ENCODE measurements at regions not wholly inside any gene's neighbourhood (a gene's known extent, or its start where the extent isn't known, plus 50 kb on each side); places are given as distances from the start of the nearest gene placed in this dataset.
"Not testable (repeated sequence)": the region's sequence is repeated elsewhere in the genome, so short reads cannot be mapped to it uniquely, and the experiment has no call there.

GRCh38 chr9:74056023-74056422 is 441.1 kb upstream of the RORB start:
- no peak overlapping the region for H3K4me3 ChIP-seq
- no peaks in the 10 kb centered on the region for H3K36me3 ChIP-seq (ENCODE audit: insufficient read depth in 1 of 2, low read depth in 1 of 2)
- H3K27me3 ChIP-seq (ENCODE audit: insufficient read depth in 3 of 3, low read length in 2 of 3): no peaks in the 10 kb centered on the region
- H3K27ac ChIP-seq: no peak overlapping the region
- DNase-seq: no peak
- 53 to 55% (median 53%) methylated on average over 2 of the region's 2 CpGs for WGBS, 3 donors
- H3K9me3 ChIP-seq: peaks cover 7% of the 10 kb centered on the region
- no peaks in the 10 kb centered on the region for H3K4me1 ChIP-seq
- no peak for TF ChIP-seq CTCF (IDR thresholded peaks at IDR 0.05)
- no peak for ATAC-seq
- intact Hi-C loops (cut with DNase I): no loop called here

- H3K4me1 ChIP-seq; intact Hi-C loops (cut with DNase I); DNase-seq; H3K9me3 ChIP-seq; H3K27me3 ChIP-seq (ENCODE audit: insufficient read depth in 3 of 3, low read length in 2 of 3); H3K4me3 ChIP-seq; H3K36me3 ChIP-seq (ENCODE audit: insufficient read depth in 1 of 2, low read depth in 1 of 2); ATAC-seq; H3K27ac ChIP-seq: not testable (repeated sequence)
Measured at GRCh38 chr9:74057051-74057450, 440.1 kb upstream of the RORB start.

- H3K4me3 ChIP-seq: no peak overlapping the region
- H3K36me3 ChIP-seq (ENCODE audit: insufficient read depth in 1 of 2, low read depth in 1 of 2): no peaks in the 10 kb centered on the region
- no peak for ATAC-seq
- no peak for DNase-seq
- H3K9me3 ChIP-seq: no peaks in the 10 kb centered on the region
- no peaks in the 10 kb centered on the region for H3K27me3 ChIP-seq (ENCODE audit: insufficient read depth in 3 of 3, low read length in 2 of 3)
- intact Hi-C loops (cut with DNase I): no loop called here
- no peaks in the 10 kb centered on the region for H3K4me1 ChIP-seq
- TF ChIP-seq CTCF (IDR thresholded peaks at IDR 0.05): no peak
- H3K27ac ChIP-seq: no peak overlapping the region
- WGBS, 3 donors: 46 to 68% (median 64%) methylated on average over 2 of the region's 2 CpGs
Measured at GRCh38 chr9:74064702-74065101, 432.4 kb upstream of the RORB start.

- no peak overlapping the region for H3K27ac ChIP-seq
- 72 to 77% (median 72%) methylated on average over 2 of the region's 2 CpGs for WGBS, 3 donors
- no peak for TF ChIP-seq CTCF (IDR thresholded peaks at IDR 0.05)
- DNase-seq (no peak), ATAC-seq (no peak)
- H3K36me3 ChIP-seq (ENCODE audit: insufficient read depth in 1 of 2, low read depth in 1 of 2): no peaks in the 10 kb centered on the region
- H3K9me3 ChIP-seq: no peaks in the 10 kb centered on the region
- no peak overlapping the region for H3K4me3 ChIP-seq
- intact Hi-C loops (cut with DNase I): no loop called here
- no peaks in the 10 kb centered on the region for H3K4me1 ChIP-seq
- H3K27me3 ChIP-seq (ENCODE audit: insufficient read depth in 3 of 3, low read length in 2 of 3): no peaks in the 10 kb centered on the region
Measured at GRCh38 chr9:74066128-74066527, 431.0 kb upstream of the RORB start.

GRCh38 chr9:74066605-74067004 is 430.5 kb upstream of the RORB start:
- WGBS, 3 donors: 51 to 68% (median 60%) methylated on average over 6 of the region's 6 CpGs
- intact Hi-C loops (cut with DNase I): no loop called here
- Histone ChIP-seq H3K4me3 (no peak overlapping the region), H3K27me3 (ENCODE audit: insufficient read depth in 3 of 3, low read length in 2 of 3) (no peaks in the 10 kb centered on the region), H3K27ac (no peak overlapping the region), H3K36me3 (ENCODE audit: insufficient read depth in 1 of 2, low read depth in 1 of 2) (no peaks in the 10 kb centered on the region), H3K9me3 (no peaks in the 10 kb centered on the region), H3K4me1 (no peaks in the 10 kb centered on the region)
- TF ChIP-seq CTCF (IDR thresholded peaks at IDR 0.05): no peak
- ATAC-seq (no peak), DNase-seq (no peak)

Data from psoas muscle (tissue), 7 donors.